ENCODE measurements at regions not wholly inside any gene's neighbourhood (a gene's known extent, or its start where the extent isn't known, plus 50 kb on each side); places are given as distances from the start of the nearest gene placed in this dataset.

GRCh38 chr16:14015948-14016347 is 55.2 kb upstream of the MRTFB start:
- TF ChIP-seq CTCF (IDR thresholded peaks at IDR 0.05; ENCODE audit: poor library complexity, severe bottlenecking) (no peak), RAD21 (conservative IDR thresholded peaks at IDR 0.05) (no peak), POLR2AphosphoS5 (IDR thresholded peaks at IDR 0.05) (no peak)
